ENCODE measurements at regions not wholly inside any gene's neighbourhood (a gene's known extent, or its start where the extent isn't known, plus 50 kb on each side); places are given as distances from the start of the nearest gene placed in this dataset.
"Not testable (repeated sequence)": the region's sequence is repeated elsewhere in the genome, so short reads cannot be mapped to it uniquely, and the experiment has no call there.

DNA sequence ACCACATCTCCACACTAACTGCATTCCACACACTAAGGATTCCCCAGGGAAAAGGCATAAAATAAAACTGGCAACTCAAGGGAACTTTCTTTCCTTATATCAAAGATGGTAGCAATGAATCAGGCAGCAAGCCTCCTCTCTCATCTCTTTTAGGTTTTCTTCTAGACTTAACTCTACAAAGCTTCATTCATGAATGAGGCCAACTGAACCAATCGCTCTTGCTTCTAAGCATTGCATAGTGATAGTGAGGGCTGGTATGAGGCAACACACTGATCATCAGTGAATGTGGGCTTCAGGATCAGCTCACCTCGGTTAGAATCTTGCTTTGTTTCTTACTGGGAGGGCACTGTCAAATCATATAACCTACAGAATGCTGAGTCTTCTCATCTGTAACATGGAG, 1090.7 kb upstream of the MIR17HG start:
- TF ChIP-seq, protein P1, sequence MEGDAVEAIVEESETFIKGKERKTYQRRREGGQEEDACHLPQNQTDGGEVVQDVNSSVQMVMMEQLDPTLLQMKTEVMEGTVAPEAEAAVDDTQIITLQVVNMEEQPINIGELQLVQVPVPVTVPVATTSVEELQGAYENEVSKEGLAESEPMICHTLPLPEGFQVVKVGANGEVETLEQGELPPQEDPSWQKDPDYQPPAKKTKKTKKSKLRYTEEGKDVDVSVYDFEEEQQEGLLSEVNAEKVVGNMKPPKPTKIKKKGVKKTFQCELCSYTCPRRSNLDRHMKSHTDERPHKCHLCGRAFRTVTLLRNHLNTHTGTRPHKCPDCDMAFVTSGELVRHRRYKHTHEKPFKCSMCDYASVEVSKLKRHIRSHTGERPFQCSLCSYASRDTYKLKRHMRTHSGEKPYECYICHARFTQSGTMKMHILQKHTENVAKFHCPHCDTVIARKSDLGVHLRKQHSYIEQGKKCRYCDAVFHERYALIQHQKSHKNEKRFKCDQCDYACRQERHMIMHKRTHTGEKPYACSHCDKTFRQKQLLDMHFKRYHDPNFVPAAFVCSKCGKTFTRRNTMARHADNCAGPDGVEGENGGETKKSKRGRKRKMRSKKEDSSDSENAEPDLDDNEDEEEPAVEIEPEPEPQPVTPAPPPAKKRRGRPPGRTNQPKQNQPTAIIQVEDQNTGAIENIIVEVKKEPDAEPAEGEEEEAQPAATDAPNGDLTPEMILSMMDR (IDR thresholded peaks at IDR 0.05; ENCODE audit: insufficient read depth, missing control alignments), result no peak
- FAIRE-seq (no peak), DNase-seq (ENCODE audit: insufficient read length, low spot score) (no peak)

DNA sequence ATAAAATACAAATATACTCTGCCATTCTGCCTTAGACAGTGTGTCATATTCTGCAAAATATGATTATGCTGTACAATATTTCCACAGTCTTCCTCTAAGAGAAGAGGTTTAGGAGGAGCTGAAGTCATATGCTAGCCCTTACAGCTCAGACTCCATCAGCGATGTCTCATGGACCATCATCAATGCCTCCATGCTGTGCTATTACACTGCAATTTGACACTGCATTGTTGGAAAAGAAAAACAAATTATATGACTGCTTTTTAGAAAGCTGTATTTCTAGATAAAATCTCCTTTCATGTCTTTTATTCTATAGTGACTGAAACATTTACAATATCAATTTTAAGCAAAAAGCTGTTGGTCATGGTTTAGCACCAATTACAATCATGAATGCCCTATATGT, 1089.4 kb upstream of the MIR17HG start:
- TF ChIP-seq, protein P1 (IDR thresholded peaks at IDR 0.05; ENCODE audit: insufficient read depth, missing control alignments), result no peak
- DNase-seq (ENCODE audit: insufficient read length, low spot score) (no peak), FAIRE-seq (no peak)

DNA sequence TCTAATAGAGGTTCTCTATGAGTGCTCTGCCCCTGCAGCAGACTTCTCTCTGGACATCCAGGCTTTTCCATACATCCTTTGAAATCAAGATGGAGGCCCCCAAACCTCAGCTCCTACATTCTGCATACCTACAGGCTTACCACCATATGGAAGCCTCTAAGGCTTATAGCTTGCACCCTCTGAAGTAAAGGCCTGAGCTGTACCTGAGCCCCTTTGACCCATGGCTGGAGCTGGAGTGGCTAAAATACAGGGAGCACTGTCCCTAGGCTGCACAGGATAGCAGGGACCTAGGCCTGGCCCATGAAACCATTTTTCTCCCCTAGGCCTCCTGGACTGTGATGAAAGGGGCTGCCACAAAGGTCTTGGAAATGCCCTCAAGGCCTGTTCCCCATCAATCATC, 1086.1 kb upstream of the MIR17HG start:
- no peak for DNase-seq (ENCODE audit: insufficient read length, low spot score)
- TF ChIP-seq, protein P1 (IDR thresholded peaks at IDR 0.05; ENCODE audit: insufficient read depth, missing control alignments), result no peak
- FAIRE-seq, result no peak

DNA sequence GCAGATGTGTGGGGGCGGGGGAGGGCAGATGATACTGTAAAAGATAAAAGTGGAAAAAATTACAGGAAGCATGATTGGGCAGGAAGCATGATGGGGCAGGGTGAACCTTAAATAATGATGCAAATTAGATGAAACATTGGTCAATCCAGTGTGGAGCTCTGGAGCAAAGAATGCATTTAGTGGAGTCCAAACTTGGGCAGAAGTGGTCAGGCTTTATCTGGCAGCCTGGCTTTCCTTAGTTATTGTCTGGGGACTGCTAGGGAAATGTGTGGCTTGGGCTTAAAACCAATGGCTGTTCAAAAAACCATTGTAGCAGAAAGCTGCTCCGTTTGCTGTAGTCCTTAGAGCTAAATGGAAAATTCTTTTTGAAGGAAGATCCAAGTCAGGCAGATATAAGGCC, 1077.3 kb upstream of the MIR17HG start:
- no peak for DNase-seq (ENCODE audit: insufficient read length, low spot score)
- no peak for FAIRE-seq
- TF ChIP-seq, protein P1 (IDR thresholded peaks at IDR 0.05; ENCODE audit: insufficient read depth, missing control alignments), result no peak

DNA sequence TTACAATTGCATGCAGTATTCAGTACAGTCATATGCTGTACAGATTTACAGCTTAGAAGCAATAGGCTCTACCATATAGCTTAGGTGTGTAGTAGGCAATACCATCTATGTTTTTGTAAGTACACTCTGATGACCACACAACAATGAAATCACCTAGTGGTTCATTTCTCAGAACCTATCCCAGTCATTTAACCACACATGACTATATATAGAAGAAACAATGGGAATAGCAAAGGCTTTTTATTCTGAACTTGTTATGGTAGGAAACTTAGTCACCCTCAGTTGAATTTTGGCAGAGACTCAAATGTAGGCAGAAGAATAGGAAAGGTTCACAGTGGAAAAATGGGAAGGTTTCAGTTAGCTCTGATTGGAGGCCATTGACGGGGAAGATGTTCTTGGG, 1075.1 kb upstream of the MIR17HG start:
- no peak for DNase-seq (ENCODE audit: insufficient read length, low spot score)
- TF ChIP-seq, protein P1 (IDR thresholded peaks at IDR 0.05; ENCODE audit: insufficient read depth, missing control alignments), result no peak
- FAIRE-seq, result no peak

DNA sequence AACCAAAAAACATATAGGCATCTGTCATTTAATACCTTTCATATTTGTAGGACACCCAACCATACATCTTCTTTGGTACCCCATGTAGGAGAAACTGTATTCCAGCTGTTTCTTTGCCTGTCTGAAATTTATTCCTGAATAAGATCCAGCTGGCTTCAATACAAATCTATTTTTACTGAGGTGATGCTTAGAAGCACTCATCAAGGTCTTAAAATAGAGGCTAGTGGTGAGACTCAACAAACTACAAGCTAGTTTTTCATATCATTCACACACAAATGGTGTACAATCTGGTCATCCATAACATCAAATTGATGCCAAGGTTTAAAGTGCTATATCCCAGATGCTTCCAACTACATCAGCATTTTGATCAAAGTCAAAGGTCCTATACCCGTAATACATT, 1071.3 kb upstream of the MIR17HG start:
- FAIRE-seq (no peak), DNase-seq (ENCODE audit: insufficient read length, low spot score) (no peak)
- TF ChIP-seq, protein P1 (IDR thresholded peaks at IDR 0.05; ENCODE audit: insufficient read depth, missing control alignments), result no peak

DNA sequence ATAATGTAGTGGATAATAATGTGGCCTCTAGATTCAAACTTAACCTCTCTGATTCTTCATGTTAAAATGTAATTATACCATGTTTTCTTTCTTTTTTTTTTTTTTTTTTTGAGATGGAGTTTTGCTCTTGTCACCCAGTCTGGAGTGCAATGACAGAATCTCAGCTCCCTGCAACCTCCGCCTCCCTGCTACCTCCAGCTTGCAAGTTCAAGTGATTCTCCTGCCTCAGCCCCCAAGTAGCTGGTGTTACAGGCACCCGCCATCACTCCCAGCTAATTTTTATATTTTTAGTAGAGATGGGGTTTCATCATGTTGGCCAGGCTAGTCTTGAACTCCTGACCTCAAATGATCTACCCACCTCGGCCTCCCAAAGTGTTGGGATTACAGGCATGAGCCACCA, 1069.3 kb upstream of the MIR17HG start:
- FAIRE-seq; DNase-seq (ENCODE audit: insufficient read length, low spot score): not testable (repeated sequence)

DNA sequence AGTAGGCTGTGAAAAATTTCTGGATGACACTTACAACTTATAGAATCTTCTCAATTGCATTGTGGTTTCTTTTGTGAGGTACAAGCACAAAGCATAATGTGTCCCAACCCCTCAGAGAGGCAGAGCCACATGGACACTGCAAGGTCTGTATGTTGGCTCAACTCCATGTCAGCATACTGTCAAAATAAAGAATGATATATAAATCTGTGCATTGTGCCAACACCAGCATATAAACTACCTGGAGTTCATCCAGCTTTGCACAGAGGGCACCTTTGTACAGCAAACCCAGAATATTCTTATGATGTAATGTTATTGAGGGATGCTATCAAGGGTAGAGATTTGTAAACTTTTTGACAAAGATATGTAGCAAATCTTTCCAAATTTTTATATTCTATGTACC, 1065.8 kb upstream of the MIR17HG start:
- DNase-seq (ENCODE audit: insufficient read length, low spot score) (no peak), FAIRE-seq (no peak)
- TF ChIP-seq, protein P1 (IDR thresholded peaks at IDR 0.05; ENCODE audit: insufficient read depth, missing control alignments), result no peak
